ENCODE measurements at regions not wholly inside any gene's neighbourhood (a gene's known extent, or its start where the extent isn't known, plus 50 kb on each side); places are given as distances from the start of the nearest gene placed in this dataset.
"Not testable (repeated sequence)": the region's sequence is repeated elsewhere in the genome, so short reads cannot be mapped to it uniquely, and the experiment has no call there.

DNA sequence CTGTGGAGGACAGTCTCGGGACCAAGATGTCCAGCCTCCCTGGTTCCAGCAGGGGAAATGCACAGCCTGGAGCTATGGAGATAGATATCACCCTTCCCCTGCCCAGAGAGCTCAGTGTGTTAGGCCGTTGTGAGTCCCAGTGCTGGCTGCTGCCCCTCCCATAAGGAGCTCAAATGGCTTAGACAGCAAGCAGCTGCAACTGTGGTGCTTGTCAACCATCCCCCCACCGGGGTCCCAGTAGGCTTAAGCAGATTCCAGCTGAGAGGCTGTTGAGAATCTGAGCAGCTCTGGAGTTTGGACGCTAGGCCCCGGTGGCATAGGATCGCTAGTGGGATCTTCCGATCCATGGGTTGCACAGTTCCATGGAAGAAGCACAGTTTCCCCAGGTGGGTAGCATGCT, 181.8 kb upstream of the POF1B start:
- DNase-seq (no peak), ATAC-seq (ENCODE audit: poor library complexity) (no peak)
- intact Hi-C loops (cut with DNase I): no loop called here

DNA sequence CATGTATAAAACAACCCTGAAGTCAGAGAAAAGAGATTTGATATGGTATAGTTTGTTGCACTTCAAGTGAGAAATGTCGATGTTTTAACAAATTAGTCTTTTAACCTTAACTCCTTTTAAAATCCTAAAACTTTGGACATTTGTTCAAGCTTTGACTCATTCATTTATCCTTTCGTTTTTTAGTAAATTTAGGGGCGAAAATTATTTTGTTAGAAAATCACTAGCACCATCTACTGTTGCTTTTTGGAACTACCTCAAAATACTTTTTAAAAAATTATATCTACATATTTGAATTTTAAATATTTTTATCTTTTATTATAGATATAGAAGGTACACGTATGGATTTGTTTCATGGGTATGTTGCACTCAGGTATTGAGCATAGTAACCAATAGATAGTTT, 165.1 kb upstream of the POF1B start:
- ATAC-seq (ENCODE audit: poor library complexity): no peak
- intact Hi-C loops (cut with DNase I): loop anchor here (10.0 kb wide), 1 partner anchor 430 kb away; no protein-coding TSS in a partner anchor
- no peak for DNase-seq

DNA sequence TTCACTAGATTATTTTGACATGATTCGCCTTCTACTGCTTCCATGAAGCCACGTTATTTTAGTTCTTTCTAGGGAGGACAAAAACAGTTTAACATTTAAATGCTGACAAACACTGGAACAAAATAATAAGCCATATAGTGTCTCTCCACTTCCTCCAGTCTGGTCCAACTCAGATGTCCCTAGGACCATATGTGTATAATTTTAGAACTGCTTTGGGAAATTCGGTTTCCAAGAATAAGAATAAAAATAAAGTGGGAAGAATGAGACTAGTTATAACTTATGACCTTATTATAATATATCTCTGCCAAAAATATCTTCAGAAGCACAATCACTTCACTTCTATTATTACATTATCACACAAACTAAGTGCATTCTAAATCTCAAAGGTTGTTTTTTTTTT, 164.4 kb upstream of the POF1B start:
- DNase-seq (no peak), ATAC-seq (ENCODE audit: poor library complexity) (no peak)
- intact Hi-C loops (cut with DNase I): loop anchor here (10.0 kb wide), 1 partner anchor 429 kb away; no protein-coding TSS in a partner anchor

DNA sequence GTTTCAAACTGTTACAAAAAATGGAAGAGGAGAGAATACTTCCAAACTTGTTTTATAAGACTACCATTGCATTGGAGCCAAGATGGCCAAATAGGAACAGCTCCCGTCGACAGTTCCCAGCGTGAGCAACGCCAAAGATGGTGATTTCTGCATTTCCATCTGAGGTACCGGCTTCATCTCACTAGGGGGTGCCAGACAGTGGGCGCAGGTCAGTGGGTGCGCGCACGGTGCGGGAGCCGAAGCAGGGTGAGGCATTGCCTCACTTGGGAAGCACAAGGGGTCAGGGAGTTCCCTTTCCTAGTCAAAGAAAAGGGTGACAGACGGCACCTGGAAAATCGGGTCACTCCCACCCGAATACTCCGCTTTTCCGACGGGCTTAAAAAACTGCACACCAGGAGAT, 149.7 kb upstream of the POF1B start:
- ATAC-seq (ENCODE audit: poor library complexity); intact Hi-C loops (cut with DNase I); DNase-seq: not testable (repeated sequence)

DNA sequence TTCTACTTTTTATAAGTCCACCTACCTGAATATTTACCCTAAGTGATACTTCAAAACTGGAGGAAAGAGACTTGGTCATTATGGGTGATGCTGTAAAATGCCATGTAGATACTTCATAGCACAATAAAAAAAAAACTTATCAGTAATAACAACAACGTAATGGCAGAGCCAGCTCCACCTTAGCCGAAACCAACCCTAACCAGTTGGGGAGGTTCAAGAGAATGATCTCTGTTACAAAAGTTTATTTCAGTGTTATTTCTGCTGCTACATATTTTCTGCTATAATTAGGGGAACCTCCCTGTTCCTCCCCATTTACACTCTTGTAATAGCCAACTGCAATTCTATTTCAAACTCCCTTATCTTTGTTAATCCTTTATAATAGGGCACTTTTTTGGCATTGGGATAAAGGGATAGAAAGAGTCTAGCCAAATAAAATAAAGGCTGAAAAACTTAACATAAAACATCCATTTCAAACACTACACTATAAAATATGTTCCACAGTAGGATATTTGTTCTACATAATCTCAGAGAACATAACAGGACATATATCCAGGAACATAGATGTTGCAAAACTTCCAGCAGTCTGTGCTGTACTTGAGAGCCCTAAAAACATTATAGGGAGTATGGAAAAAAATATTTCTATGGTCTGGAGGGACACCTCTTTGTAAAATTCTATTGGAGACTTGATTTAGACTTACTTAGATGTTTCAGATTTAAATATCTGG, 138.7 kb upstream of the POF1B start:
- no peak for DNase-seq
- intact Hi-C loops (cut with DNase I): no loop called here
- ATAC-seq (ENCODE audit: poor library complexity): no peak

DNA sequence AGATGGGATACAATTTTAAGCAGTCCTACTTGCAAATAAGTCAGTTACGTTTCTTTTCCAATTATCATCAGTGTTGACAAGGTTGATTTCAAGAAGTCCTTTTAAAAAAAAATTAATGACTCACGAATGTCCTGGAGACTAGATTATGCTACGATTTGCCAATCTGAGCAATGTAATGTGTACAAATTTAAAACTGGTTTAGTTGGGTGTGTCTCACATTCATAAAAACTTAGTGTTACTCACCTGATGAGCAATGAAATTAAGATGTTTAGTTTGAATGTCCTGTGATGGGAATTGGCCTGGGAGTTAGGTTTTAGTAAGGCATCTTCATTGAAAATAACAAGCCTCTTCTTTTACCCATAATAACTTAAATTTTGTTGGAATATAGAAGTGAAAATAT, 136.7 kb upstream of the POF1B start:
- ATAC-seq (ENCODE audit: poor library complexity): no peak
- intact Hi-C loops (cut with DNase I): no loop called here
- DNase-seq: no peak

DNA sequence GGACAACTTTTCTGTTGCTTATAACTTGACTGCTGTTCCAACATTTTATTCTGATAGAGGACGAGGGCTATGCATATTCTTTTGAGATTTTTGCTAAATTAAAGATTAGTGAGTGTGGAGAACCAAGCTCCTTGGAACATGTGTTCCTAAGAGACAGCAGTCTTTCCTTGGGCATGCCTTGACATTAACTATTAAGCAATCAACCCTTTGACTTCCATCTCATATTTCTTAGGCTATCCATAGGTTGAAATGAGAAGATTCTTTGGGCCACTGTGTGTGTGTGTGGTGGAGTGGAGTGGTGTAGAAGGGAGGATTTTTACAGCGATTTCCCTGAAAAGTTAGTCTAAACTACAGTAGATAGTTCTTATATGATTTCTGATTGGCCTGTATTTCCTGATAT, 127.4 kb upstream of the POF1B start:
- intact Hi-C loops (cut with DNase I): no loop called here
- ATAC-seq (ENCODE audit: poor library complexity) (no peak), DNase-seq (no peak)

DNA sequence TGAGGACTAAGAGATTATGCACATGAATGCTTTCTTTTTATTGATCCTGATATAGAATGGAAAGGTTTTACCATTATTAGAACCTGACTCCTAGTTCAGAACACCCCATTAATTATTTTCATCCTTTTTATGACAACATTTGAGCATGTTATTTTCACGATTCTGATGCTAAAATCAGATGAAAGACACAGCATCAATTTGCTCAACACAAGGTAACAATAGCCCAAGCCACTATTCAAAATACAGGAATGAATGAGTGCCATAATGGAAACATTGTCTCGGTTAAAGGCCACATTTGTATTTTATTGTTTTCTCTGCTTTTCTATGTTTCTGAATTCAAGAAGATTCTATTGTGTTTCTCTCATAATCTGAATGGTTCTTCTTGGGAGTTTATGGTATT, 126.3 kb upstream of the POF1B start:
- intact Hi-C loops (cut with DNase I): no loop called here
- no peak for ATAC-seq (ENCODE audit: poor library complexity)
- no peak for DNase-seq

DNA sequence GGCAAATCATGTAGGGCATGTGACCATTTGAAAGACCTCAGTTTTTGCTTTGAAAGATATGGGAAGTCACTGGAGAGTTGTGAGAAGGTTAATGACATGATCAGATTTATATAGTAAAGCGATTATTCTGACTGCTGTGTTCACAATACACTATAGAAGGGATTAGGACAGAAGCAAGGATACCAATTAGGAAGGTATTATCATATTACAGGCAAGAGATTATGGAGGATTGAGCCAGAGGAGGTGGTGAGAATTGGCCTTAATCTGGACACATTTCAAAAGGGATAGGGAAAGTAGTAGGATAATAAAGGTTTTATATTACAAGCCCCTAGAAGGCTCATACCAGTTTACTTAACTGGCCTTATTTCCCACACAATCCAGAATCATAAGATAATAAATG, 124.9 kb upstream of the POF1B start:
- ATAC-seq (ENCODE audit: poor library complexity): no peak
- no peak for DNase-seq
- intact Hi-C loops (cut with DNase I): no loop called here

DNA sequence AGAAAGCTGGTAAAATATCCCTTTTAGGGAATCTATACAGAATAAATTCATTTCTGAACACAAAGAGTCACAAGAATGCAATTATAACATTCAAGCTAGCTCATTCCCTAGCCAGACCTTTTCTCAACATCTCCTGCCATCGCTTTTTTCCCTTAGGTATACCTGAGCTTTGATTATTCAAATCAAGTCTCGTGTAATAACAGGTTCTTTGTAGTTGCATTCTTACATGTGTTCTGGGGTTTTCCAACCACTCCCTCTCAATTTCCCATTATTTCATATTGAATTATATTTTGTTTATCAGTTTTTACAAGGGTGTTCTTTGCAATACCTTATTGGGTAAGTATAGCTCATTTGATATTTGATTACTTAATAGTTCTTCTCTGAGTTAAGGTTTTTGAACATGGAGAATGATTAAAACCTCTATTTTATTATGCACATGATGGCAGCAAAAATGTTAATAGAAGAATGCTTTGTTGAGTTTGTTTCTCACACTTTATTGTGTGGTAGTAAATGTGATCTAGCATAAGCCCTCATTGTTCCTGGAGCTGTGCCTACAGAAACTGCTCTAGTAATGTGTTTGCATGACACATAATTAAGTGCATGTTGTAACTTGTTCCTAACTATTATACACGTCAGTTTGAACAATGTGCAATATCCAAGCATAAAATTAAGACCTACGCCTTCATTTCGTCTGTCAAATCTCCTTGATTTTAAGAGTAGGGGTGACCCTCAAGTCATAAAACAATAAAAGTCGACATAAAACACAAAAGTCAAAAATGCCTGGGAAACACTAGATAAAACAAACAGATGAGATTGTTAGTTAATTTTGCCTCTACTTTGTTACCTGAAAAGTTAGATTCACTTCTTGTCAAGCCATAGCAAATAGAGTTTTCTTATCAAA, 124.0 kb upstream of the POF1B start:
- no peak for DNase-seq
- no peak for ATAC-seq (ENCODE audit: poor library complexity)
- intact Hi-C loops (cut with DNase I): no loop called here

DNA sequence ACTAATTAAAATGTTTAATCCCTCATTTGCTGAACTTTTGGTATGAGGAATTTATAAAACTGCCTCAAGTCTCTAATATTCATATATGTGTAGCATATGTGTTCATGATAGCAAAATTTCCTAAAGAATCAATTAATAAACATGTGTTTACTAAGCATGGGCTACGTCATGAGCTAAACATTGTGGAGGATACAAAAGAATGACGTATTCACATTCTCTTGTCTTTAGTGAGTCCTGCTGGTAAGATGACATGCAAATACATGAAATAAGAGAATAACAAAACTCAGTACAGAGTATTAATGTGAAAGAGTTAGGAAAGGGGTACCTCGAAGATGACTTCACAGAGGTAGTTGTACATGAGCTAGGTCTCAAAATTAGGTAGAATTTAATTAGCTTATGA, 121.9 kb upstream of the POF1B start:
- DNase-seq: no peak
- ATAC-seq (ENCODE audit: poor library complexity): no peak
- intact Hi-C loops (cut with DNase I): no loop called here

DNA sequence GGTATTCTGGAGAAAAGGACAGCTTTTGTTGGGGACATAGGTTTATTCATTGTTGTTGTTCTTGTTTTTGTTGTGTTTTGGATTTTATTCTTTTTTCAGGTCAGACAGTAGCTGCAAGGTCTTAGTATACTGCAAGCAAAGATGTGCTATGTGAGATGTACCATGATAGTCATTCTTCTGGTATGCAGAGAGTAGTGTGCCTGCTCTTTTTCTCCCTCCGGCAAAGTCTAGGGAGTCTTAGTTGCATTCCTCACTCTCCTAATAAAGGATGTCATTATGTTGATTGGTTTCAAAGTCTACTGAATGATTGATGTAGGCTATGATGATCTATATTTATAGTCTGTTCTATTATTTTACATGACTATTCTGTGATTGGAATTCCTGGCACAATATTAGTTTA, 119.9 kb upstream of the POF1B start:
- intact Hi-C loops (cut with DNase I): no loop called here
- DNase-seq (no peak), ATAC-seq (ENCODE audit: poor library complexity) (no peak)

DNA sequence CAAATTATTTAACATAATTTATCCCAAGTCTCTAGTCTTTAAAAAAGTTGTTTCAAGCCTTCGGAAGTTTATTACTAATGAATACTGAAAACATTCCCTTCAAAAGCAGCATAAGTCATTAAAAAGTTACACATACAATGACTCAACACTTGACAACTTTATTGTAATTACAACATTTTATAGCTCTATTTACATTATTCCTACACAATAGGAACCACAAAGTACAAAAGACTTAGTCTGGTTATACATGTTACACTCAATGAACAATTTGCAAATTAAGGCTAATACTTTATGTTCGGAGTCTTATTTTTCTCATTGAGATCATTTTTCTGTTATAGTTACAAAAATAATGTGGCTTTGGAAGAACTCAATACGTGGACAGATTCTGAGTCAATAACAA, 114.4 kb upstream of the POF1B start:
- ATAC-seq (ENCODE audit: poor library complexity) (no peak), DNase-seq (no peak)
- intact Hi-C loops (cut with DNase I): no loop called here

DNA sequence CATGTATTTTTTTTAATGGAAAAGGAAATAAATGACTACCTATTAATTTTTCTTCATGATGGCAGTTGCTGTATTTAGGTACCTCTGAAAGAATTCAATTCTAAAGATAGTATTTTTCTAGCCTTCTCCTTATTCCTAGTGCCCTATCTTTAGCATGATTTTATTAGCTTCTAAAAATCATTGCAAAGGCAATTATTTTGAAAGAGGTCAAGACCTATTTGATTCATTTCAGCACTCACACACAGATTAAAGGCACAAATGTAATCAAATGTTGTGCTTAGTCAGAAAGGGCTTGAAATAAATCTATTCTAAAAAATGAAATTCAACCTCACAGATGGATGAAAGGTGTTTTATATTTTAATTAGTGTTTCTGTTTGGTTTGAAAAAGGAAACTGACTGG, 74.8 kb upstream of the POF1B start:
- DNase-seq (no peak), ATAC-seq (ENCODE audit: poor library complexity) (no peak)
- intact Hi-C loops (cut with DNase I): no loop called here

DNA sequence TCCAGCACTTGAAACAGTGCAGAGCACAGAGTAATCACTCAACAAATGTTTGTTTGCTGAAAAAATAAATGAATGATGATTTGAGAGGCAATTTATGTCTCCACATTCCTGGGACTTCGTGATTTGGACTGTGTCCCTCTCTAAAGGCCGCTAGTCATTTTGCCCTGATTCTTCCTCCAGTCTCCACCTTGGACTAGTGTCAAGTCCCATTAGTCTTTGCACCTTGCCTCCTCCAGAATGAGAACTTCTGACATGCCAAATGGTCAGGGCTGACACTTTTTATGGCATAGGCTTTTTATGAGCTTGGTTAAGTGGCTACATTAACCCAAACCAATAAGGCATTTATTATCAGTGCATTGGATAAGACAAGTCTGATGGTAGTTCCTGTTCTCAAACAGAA, 65.1 kb upstream of the POF1B start:
- DNase-seq (no peak), ATAC-seq (ENCODE audit: poor library complexity) (no peak)
- intact Hi-C loops (cut with DNase I): no loop called here
